Fibroblast of lung (primary cell): ENCODE measurements at regions not wholly inside any gene's neighbourhood (a gene's known extent, or its start where the extent isn't known, plus 50 kb on each side); places are given as distances from the start of the nearest gene placed in this dataset.

Source experiments
- DNase-seq, 2 donors: peaks; one replicate each; pipeline versions ENCODE4 v3.0.0 to v3.0.0-alpha.2; 2010; ENCODE audit warnings: low read depth in 2 of 2
- H2AFZ ChIP-seq: 2 replicates; pipeline ENCODE4 v1.5.1; 2012; ENCODE audit warnings: low read length, control low read depth, inconsistent platforms
- H3K27ac ChIP-seq: 2 replicates; pipeline ENCODE4 v1.5.1; 2011; ENCODE audit warnings: low read length, control low read depth; ENCODE audit not compliant: insufficient read depth
- H3K27me3 ChIP-seq: 2 replicates; pipeline ENCODE4 v1.5.1; 2011; ENCODE audit warnings: mild to moderate bottlenecking, low read length; ENCODE audit not compliant: control insufficient read depth, insufficient read depth
- H3K36me3 ChIP-seq: 2 replicates; pipeline ENCODE4 v1.5.1; 2011; ENCODE audit warnings: low read length; ENCODE audit not compliant: control insufficient read depth, insufficient read depth
- H3K4me1 ChIP-seq: 2 replicates; pipeline ENCODE4 v1.5.1; 2011; ENCODE audit warnings: low read length; ENCODE audit not compliant: control insufficient read depth, insufficient read depth; ENCODE audit errors: extremely low read depth
- H3K4me2 ChIP-seq: 2 replicates; pipeline ENCODE4 v1.5.1; 2011; ENCODE audit warnings: low read length, control low read depth; ENCODE audit not compliant: insufficient read depth; ENCODE audit errors: extremely low read depth
- H3K4me3 ChIP-seq, 4 experiments: fragments of 200-600 bp in 1 of 4; sonication (generic) in 1 of 4; replicated peaks in 1 of 4; 2 replicates each; pipeline ENCODE4 v1.5.1; 2011 to 2016; ENCODE audit warnings: low read length in 4 of 4, low read depth in 3 of 4, mild to moderate bottlenecking in 3 of 4, control low read depth in 2 of 4, inconsistent platforms in 1 of 4, mixed read lengths in 1 of 4; ENCODE audit not compliant: insufficient read depth in 1 of 4; ENCODE audit errors: control extremely low read depth in 1 of 4
- H3K79me2 ChIP-seq: 2 replicates; pipeline ENCODE4 v1.5.1; 2012; ENCODE audit warnings: mild to moderate bottlenecking, low read length, inconsistent platforms; ENCODE audit not compliant: control insufficient read depth, insufficient read depth
- H3K9ac ChIP-seq: 2 replicates; pipeline ENCODE4 v1.5.1; 2011; ENCODE audit warnings: mild to moderate bottlenecking, low read length, control low read depth; ENCODE audit not compliant: insufficient read depth
- H3K9me3 ChIP-seq: 2 replicates; pipeline ENCODE4 v1.5.1; 2012; ENCODE audit warnings: low read depth, low read length; ENCODE audit not compliant: control insufficient read depth, insufficient read depth
- H4K20me1 ChIP-seq: 2 replicates; pipeline ENCODE4 v1.5.1; 2011; ENCODE audit warnings: low read length; ENCODE audit not compliant: control insufficient read depth, insufficient read depth; ENCODE audit errors: extremely low read depth
- CTCF ChIP-seq, 2 donors: IDR thresholded peaks in 1 of 2; conservative IDR thresholded peaks in 1 of 2; 1 replicate in 1 of 2; 2 replicates in 1 of 2; pipeline ENCODE4 v1.5.1; 2011 to 2012; ENCODE audit warnings: low read length in 2 of 2, control low read depth in 1 of 2, inconsistent platforms in 1 of 2, low read depth in 1 of 2, mild to moderate bottlenecking in 1 of 2
- EZH2 ChIP-seq: IDR thresholded peaks from 2 replicates; pipeline ENCODE4 v1.5.1; 2012; ENCODE audit warnings: low read length, control low read depth, mild to moderate bottlenecking; ENCODE audit errors: missing control alignments

GRCh38 chr9:120110520-120110919, 469.4 kb downstream of the CDK5RAP2 start:
- no peaks in the 10 kb centered on the region for H3K9me3 ChIP-seq
- H3K9ac ChIP-seq, result no peak overlapping the region
- no peaks in the 10 kb centered on the region for H3K79me2 ChIP-seq
- no peak for DNase-seq
- no peaks in the 10 kb centered on the region for H3K27me3 ChIP-seq
- no peak overlapping the region for H3K4me2 ChIP-seq
- H3K36me3 ChIP-seq, result no peaks in the 10 kb centered on the region
- no peaks in the 10 kb centered on the region for H4K20me1 ChIP-seq
- H3K4me1 ChIP-seq, result no peaks in the 10 kb centered on the region
- no peak overlapping the region for H3K27ac ChIP-seq
- no peak for TF ChIP-seq EZH2
- no peak for TF ChIP-seq CTCF (conservative IDR thresholded peaks at IDR 0.05 in 1 of 2, IDR thresholded peaks at IDR 0.05 in 1 of 2; ENCODE audit: low read depth in 1 of 2, low read length in 2 of 2)
- H3K4me3 ChIP-seq, result no peak overlapping the region
- no peak overlapping the region for H2AFZ ChIP-seq

DNA sequence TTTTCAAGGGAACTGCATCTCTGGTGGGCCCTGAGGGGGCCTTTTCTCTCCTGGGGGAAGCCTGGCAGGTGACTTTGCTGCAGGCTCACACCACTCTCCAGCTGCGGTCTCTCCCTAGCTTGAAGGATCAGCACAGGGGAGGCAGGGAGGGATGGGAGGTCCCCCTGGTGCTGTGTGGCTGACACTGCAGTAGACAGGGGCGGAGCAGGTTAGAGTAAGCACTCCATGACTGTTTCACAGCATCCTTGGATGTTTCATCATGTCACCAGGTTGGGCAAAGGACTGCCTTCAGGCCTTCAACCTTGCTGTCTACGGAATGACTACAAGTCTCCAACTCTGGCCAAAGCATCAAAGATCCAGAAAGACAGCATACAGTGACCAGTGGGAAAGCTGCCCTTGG, 470.7 kb downstream of the CDK5RAP2 start:
- Histone ChIP-seq H3K36me3 (no peaks in the 10 kb centered on the region), H3K4me3 (no peak overlapping the region), H3K9me3 (no peaks in the 10 kb centered on the region), H3K79me2 (no peaks in the 10 kb centered on the region), H3K27me3 (no peaks in the 10 kb centered on the region), H3K4me1 (no peaks in the 10 kb centered on the region), H3K27ac (no peak overlapping the region), H2AFZ (no peak overlapping the region), H4K20me1 (no peaks in the 10 kb centered on the region), H3K4me2 (no peak overlapping the region), H3K9ac (no peak overlapping the region)
- TF ChIP-seq EZH2 (no peak), CTCF (conservative IDR thresholded peaks at IDR 0.05 in 1 of 2, IDR thresholded peaks at IDR 0.05 in 1 of 2; ENCODE audit: low read depth in 1 of 2, low read length in 2 of 2) (no peak)
- DNase-seq, result no peak

DNA sequence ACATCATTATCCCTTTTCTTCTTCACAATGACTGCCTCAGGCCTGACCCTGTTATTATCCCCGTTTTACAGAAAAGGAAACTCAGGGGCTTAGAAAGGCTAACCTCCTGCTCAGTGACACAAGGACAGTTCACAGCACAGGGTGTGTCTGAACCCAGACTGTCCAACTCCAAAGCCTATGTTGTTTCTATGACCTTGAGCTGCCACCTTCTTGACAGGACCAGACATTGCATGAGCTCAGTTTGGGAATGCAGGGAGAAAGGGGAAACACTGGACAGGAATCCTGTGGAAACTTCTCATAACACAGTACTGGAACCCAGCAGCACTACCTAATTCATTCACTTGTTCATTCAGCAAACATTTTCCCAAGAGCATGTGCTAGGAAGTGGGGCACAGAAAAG, 472.8 kb downstream of the CDK5RAP2 start:
- H3K4me2 ChIP-seq, result no peak overlapping the region
- no peaks in the 10 kb centered on the region for H4K20me1 ChIP-seq
- no peaks in the 10 kb centered on the region for H3K27me3 ChIP-seq
- H3K9ac ChIP-seq, result no peak overlapping the region
- H3K4me3 ChIP-seq, result no peak overlapping the region
- H2AFZ ChIP-seq, result no peak overlapping the region
- no peak for DNase-seq
- H3K79me2 ChIP-seq, result no peaks in the 10 kb centered on the region
- H3K4me1 ChIP-seq, result no peaks in the 10 kb centered on the region
- H3K9me3 ChIP-seq, result no peaks in the 10 kb centered on the region
- H3K36me3 ChIP-seq, result no peaks in the 10 kb centered on the region
- H3K27ac ChIP-seq, result no peak overlapping the region
- TF ChIP-seq EZH2 (no peak), CTCF (conservative IDR thresholded peaks at IDR 0.05 in 1 of 2, IDR thresholded peaks at IDR 0.05 in 1 of 2; ENCODE audit: low read depth in 1 of 2, low read length in 2 of 2) (no peak)
